ENCODE measurements at regions not wholly inside any gene's neighbourhood (a gene's known extent, or its start where the extent isn't known, plus 50 kb on each side); places are given as distances from the start of the nearest gene placed in this dataset.

DNA sequence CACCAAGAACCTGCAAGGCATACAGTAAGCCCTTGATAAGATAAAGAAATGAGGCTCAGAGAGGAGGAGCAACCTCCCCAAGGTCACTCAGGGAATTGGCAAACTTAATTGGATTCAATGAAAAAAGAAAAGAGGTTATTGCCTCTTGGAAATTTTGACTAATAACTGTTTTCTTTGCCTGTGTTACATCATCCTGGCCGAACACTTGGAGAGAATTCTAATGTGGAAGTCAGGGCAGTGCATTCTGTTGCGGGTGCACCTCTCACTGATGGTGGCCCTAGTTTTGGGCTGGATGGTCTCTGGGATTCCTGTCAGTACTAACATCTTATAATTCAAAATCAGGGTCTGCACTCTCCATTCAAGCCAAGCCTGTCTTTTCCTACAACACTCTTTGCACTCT, 186.2 kb upstream of the BCOR start:
- no peaks in the 10 kb centered on the region for H3K9me3 ChIP-seq
- in situ Hi-C loops (cut with MboI; ENCODE audit: low sequenced_read_pairs): no loop called here
- DNase-seq (ENCODE audit: low spot score in 2 of 2): no peak

DNA sequence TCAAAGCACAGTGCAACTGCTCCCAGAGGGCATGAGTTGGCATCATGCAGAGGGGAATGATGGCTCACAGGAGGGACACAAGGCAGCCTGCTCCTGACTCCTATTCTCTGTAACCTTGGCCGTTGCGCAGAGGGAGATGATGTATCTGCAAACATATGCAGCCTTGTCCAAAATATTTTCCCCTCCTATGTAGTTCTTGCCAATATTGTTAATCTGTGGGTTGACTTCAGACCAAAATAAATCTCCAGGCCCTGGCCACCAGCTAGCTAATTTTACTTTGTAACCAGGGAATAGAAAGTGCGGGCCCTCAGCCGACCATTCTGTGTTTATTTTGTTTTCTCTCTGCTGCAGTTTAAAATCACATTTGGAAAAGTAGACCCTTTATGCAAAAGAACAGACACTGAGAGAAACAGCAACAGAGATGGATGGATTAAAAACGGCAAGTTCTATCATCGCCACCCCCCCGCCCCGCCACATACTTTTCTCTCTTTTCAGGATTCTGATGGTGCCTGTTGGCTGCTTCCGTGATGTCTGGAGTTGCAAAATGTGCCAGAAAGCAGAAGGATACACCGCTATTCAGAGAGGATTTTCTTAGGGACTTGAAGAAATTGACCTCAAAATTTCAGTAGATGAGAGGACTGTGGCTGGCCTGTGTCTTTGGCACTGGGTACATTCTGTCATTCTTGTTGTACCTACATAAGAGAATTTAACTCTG, 185.3 kb upstream of the BCOR start:
- DNase-seq (ENCODE audit: low spot score in 2 of 2): no peak
- Histone ChIP-seq H3K4me1 (no peaks in the 10 kb centered on the region), H3K9me3 (no peaks in the 10 kb centered on the region), H3K27me3 (ENCODE audit: low read depth) (no peaks in the 10 kb centered on the region), H3K4me3 (no peak overlapping the region), H3K36me3 (replicated peaks) (no peaks in the 10 kb centered on the region)
- in situ Hi-C loops (cut with MboI; ENCODE audit: low sequenced_read_pairs): no loop called here

More for the DNA sequence above, 186.2 kb upstream of the BCOR start:
- H3K36me3 ChIP-seq (replicated peaks): no peaks in the 10 kb centered on the region
- H3K27me3 ChIP-seq (ENCODE audit: low read depth): no peaks in the 10 kb centered on the region
- H3K4me3 ChIP-seq: no peak overlapping the region
- no peaks in the 10 kb centered on the region for H3K4me1 ChIP-seq

DNA sequence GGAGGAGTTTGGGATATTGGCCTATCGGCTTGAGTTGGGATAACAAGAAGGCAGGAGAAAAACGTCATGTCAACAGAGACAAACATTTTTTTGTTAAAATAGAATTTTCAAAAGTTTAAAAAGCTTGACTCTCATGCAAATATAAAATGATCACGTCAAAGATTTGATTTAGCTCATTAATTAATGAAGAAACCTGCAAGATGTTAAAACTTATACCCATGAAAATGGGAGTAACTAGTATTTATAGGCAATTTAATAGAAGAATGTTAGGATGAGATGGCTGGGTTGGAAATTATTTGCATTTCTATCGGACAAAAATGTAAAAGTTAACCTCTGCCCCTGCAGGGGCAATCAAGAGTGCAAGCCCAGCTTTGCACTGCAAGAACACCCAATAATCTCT, 184.6 kb upstream of the BCOR start:
- no peaks in the 10 kb centered on the region for H3K27me3 ChIP-seq (ENCODE audit: low read depth)
- H3K4me1 ChIP-seq: no peaks in the 10 kb centered on the region
- no peaks in the 10 kb centered on the region for H3K9me3 ChIP-seq
- no peak overlapping the region for H3K4me3 ChIP-seq
- in situ Hi-C loops (cut with MboI; ENCODE audit: low sequenced_read_pairs): no loop called here
- no peak for DNase-seq (ENCODE audit: low spot score in 2 of 2)
- no peaks in the 10 kb centered on the region for H3K36me3 ChIP-seq (replicated peaks)

DNA sequence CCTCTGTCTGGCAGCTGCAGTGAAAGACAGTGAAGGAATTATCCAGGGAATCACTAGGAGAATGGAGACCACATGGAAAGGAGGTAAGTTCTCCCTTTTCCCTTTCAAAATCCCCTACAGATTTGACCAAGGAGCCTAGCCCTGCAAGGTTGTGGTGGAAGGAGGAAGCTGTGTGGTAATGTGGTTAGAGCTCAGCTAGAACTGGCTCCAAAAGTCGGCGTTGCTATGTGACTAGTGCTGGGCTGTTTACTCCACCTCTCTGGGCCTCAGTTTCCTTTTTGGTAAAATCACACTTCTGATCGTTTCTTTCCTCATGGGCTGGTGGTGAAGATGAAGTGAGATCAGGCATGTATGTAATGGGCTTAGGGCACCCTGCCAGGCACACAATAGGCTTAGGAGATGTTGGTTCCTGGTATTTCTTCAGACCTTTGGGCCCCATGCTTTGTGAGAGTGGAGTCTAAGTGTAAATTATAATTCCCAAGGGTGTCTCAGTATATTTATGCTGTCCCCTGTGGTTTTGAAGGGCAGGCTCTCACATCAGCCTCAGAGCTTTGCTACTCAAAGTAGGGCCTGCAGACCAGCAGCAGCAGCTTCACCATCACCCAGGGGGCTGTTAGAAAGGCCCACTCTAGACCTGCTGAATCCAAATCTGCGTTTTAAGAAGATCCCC, 183.7 kb upstream of the BCOR start:
- no peaks in the 10 kb centered on the region for H3K27me3 ChIP-seq (ENCODE audit: low read depth)
- no peaks in the 10 kb centered on the region for H3K9me3 ChIP-seq
- no peak for DNase-seq (ENCODE audit: low spot score in 2 of 2)
- in situ Hi-C loops (cut with MboI; ENCODE audit: low sequenced_read_pairs): no loop called here
- H3K36me3 ChIP-seq (replicated peaks): no peaks in the 10 kb centered on the region
- no peaks in the 10 kb centered on the region for H3K4me1 ChIP-seq
- H3K4me3 ChIP-seq: no peak overlapping the region

DNA sequence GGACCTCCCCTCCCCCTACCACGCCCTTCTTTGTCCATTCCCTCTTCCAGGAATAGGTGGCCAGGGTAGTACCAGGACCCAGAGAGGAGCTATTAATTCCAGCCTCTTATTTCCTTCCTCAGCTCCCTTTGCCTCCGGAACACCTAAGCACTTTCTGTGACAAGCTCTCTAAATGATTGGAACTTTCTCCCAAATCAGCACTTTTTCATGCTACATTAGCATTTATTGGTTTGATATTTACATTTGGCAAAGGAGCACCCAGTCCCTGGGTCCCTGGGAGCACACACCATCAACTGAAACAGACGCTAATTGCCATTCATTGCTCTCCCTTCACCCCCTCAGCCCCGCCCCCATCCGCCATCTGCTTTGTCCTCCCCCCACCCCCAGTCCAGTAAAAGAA, 182.0 kb upstream of the BCOR start:
- in situ Hi-C loops (cut with MboI; ENCODE audit: low sequenced_read_pairs): no loop called here
- DNase-seq (ENCODE audit: low spot score in 2 of 2): no peak

DNA sequence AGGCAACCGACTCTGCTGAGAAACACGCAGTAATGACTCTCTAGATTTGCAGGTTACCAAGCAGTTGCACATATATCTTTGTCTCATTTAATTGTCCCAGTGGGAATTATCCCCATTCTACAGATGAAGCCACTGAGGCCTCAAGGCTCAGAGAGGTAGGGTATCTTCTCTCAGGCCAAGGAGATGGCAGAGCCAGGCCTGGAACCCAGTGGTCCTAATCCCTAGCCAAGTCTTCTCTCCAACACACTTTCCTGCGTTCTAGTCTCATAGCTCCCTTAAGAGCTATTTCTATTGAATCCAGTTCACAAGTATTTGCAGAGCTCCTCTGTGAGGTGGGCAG, 181.3 kb upstream of the BCOR start:
- DNase-seq (ENCODE audit: low spot score in 2 of 2): no peak
- Histone ChIP-seq H3K9me3 (no peaks in the 10 kb centered on the region), H3K27me3 (ENCODE audit: low read depth) (no peaks in the 10 kb centered on the region), H3K36me3 (replicated peaks) (no peaks in the 10 kb centered on the region), H3K4me3 (no peak overlapping the region), H3K4me1 (no peaks in the 10 kb centered on the region)
- in situ Hi-C loops (cut with MboI; ENCODE audit: low sequenced_read_pairs): no loop called here

More for the DNA sequence above, 182.0 kb upstream of the BCOR start:
- Histone ChIP-seq H3K27me3 (ENCODE audit: low read depth) (no peaks in the 10 kb centered on the region), H3K4me3 (no peak overlapping the region), H3K4me1 (no peaks in the 10 kb centered on the region), H3K9me3 (no peaks in the 10 kb centered on the region), H3K36me3 (replicated peaks) (no peaks in the 10 kb centered on the region)

DNA sequence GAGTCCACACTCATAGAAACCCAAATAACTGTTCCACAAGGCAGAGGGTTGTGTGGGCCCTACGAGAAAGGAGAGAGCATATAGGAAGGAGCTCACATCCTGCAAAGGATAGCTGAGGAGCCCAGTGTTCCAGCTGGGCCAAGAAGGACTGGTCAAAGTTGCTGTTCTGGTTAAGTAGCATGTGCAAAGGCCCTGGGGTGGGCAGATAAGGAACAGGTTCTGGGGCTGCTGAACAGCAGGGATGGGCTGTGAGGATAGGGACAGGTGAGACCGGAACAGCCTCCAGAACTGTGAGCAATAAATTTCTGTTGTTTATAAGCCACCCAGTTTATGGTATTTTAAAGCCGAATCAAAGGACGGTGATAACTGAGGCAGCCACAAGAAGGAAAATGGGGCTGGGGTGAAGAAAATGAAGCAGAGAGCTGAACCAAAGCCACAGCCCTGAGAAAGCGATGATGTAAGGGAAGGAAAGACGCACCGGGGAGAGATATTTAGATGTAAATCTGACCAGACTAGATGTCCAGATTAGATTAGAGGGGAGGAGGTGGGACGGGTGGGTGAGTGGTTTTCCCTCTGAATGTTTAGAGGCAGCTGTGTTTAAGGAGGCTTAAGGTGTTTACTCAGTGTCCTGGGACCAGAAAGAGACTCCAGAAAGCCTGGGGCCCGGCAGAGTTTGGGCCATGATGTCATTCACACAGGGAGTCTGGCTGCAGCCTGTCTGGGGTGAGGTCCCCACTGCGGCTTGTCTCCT, 180.8 kb upstream of the BCOR start:
- no peaks in the 10 kb centered on the region for H3K36me3 ChIP-seq (replicated peaks)
- no peaks in the 10 kb centered on the region for H3K9me3 ChIP-seq
- peak in 1 of 2 experiments; percentile 18 for DNase-seq (ENCODE audit: low spot score in 2 of 2)
- no peaks in the 10 kb centered on the region for H3K27me3 ChIP-seq (ENCODE audit: low read depth)
- no peaks in the 10 kb centered on the region for H3K4me1 ChIP-seq
- H3K4me3 ChIP-seq: no peak overlapping the region
- in situ Hi-C loops (cut with MboI; ENCODE audit: low sequenced_read_pairs): no loop called here

DNA sequence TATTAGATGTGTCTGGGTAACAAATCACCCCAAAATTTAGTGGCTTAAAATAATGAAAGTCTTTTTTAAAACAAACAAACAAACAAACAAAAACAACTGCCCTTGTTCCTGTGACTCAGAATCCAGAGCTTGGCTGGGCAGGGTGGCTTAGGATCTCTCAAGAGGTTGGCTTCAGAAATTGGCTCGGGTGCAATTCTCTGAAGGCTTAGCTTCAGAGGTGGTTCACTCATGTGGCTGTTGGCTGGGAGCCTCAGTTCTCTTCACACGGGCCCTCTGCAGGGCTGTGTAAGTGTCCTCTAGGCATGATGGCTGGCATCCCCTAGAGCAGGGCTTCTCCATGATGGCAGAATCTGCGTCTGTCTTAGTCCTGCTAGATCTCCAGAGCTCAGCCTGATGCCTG, 179.9 kb upstream of the BCOR start:
- no peaks in the 10 kb centered on the region for H3K9me3 ChIP-seq
- in situ Hi-C loops (cut with MboI; ENCODE audit: low sequenced_read_pairs): no loop called here
- H3K4me1 ChIP-seq: no peaks in the 10 kb centered on the region
- no peaks in the 10 kb centered on the region for H3K36me3 ChIP-seq (replicated peaks)
- no peak for DNase-seq (ENCODE audit: low spot score in 2 of 2)
- H3K4me3 ChIP-seq: no peak overlapping the region
- H3K27me3 ChIP-seq (ENCODE audit: low read depth): no peaks in the 10 kb centered on the region

DNA sequence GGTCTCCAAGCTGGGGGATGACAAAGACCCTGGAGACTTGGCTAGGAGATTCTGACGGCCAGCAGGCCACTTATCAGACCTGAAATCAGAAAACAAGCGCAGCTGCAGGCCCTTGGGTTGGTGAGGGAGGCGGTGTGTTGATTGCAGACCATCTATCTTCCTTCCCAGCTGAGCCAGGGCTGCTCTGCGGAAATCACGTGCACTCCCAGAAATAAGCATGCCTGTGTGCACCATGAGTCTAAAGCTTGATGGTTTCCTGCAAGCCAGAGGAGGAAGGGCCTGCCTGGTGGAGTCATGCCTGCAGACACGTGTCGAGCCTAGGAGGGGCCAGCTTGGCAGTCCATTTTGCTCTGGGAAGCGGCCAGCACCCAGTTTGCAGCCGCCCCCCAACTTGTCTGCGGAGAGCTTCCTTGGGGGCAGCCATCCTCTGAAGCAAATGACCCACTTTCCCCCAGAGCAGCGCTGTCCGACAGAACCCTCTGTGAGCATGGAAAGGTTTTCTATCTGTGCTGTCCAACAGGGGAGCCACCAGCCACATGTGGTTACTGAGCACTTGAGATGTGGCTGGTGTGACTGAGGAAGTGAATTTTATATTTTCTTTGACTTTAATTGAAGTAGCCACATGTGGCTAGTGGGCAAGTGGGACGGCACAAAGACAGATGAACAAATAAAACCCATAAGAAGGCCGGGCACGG, 175.7 kb upstream of the BCOR start:
- Histone ChIP-seq H3K4me3 (no peak overlapping the region), H3K27me3 (ENCODE audit: low read depth) (no peaks in the 10 kb centered on the region), H3K36me3 (replicated peaks) (no peaks in the 10 kb centered on the region), H3K9me3 (no peaks in the 10 kb centered on the region), H3K4me1 (no peaks in the 10 kb centered on the region)
- in situ Hi-C loops (cut with MboI; ENCODE audit: low sequenced_read_pairs): no loop called here
- DNase-seq (ENCODE audit: low spot score in 2 of 2): no peak

DNA sequence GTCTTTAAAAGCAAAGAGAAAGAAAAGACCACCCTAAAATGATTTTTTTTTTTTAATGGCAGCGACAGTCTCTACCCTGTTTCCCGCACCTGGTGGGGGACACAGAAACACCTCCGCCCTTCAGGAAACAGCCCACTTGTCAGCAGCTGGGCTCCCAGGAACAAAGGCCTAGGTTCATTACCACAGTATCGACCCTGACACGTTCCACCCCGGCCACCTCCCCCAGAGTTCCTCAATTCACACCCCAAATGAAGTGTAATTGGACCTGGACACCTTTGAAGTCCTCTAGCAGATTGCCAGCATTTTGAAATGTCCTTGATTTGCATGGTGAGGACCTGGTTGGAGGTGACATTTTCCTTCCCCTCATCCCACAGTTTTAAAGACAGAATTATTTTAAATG, 175.0 kb upstream of the BCOR start:
- Histone ChIP-seq H3K27me3 (ENCODE audit: low read depth) (no peaks in the 10 kb centered on the region), H3K9me3 (no peaks in the 10 kb centered on the region), H3K4me1 (no peaks in the 10 kb centered on the region), H3K36me3 (replicated peaks) (no peaks in the 10 kb centered on the region), H3K4me3 (no peak overlapping the region)
- in situ Hi-C loops (cut with MboI; ENCODE audit: low sequenced_read_pairs): no loop called here
- no peak for DNase-seq (ENCODE audit: low spot score in 2 of 2)

DNA sequence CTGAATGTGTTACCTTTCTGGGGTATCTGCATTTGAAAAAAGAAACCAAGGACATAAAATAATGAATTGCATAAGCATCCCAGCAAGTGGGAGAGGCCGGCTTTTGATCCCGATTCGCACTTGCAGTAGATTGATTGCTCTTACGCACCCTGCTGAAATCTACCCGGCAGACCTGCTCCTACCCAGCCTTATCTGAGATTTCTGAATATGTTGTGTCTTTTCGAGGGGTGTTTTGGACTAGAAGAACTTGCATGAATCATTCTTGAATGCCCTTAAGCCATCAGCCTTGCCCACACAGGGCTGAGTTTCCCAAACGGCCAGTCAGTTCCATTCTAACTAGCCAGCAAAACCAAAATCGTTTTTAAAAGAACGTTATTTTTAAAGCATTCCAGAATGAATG, 174.4 kb upstream of the BCOR start:
- Histone ChIP-seq H3K36me3 (replicated peaks) (no peaks in the 10 kb centered on the region), H3K4me3 (no peak overlapping the region), H3K27me3 (ENCODE audit: low read depth) (no peaks in the 10 kb centered on the region), H3K4me1 (peaks cover 3% of the 10 kb centered on the region), H3K9me3 (no peaks in the 10 kb centered on the region)
- in situ Hi-C loops (cut with MboI; ENCODE audit: low sequenced_read_pairs): no loop called here
- DNase-seq (ENCODE audit: low spot score in 2 of 2): no peak

DNA sequence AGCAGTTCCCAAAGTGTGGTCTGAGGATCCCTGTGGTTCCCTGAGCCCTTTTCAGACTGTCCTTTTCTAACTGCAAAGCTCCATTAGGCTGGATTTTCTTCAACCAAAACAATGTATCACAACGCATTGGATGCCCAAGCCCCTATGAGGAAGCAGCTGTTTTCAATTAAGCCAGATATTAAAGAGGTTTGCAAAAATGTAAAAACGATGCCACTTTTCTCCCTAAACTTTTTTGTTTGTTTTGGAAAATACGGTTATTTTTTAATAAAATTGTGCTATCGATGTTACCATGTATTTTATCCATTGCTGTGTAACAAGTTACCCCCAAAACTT, 170.4 kb upstream of the BCOR start:
- Histone ChIP-seq H3K27me3 (ENCODE audit: low read depth) (no peaks in the 10 kb centered on the region), H3K36me3 (replicated peaks) (no peaks in the 10 kb centered on the region), H3K4me1 (peaks cover 12% of the 10 kb centered on the region), H3K4me3 (no peak overlapping the region), H3K9me3 (no peaks in the 10 kb centered on the region)
- DNase-seq (ENCODE audit: low spot score in 2 of 2): no peak
- in situ Hi-C loops (cut with MboI; ENCODE audit: low sequenced_read_pairs): loop anchor here (10.0 kb wide), 1 partner anchor 183 kb away; no protein-coding TSS in a partner anchor

DNA sequence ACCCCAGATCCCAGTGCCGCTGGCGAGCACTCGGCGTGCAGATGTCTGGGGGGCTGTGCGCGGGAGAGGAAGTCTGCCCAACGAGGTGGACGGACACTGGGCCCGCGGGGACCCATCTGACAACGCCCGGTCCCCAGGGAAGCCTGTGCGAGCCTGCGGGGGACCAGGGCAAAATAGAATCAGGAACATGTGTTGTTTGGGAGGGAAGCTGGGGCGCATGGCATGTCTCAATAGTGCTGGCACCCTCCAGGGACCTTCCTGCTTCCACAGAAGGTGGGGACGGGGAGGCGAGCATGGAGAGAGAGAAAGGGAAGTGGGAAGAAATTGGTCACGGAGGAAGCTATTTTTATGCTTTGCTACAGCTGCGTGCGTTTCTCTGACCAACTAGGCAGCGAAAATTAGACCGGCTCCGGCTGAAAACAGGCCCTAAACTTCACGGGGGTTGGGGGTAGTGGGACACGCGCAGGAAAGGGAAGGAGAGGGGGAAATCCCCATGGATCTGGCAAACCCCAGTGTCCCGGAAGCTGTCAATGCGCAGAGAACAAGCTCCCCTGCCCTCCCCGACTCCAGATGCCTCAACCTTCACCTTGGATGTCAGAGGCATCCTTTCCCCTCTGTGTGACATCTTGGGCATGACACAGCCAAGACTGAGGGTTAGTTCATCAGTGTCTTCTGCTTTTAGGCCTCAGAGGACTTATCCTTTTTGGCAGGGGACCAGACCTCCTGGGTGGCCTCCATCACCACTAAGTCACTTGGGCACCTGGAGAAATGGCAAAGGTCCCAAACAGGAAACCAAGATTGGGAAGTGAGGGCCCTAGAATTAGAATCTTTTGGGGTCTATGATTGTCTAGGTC, 169.8 kb upstream of the BCOR start:
- peaks cover 12% of the 10 kb centered on the region for H3K4me1 ChIP-seq
- no peaks in the 10 kb centered on the region for H3K27me3 ChIP-seq (ENCODE audit: low read depth)
- H3K9me3 ChIP-seq: no peaks in the 10 kb centered on the region
- DNase-seq (ENCODE audit: low spot score in 2 of 2): peak in 1 of 2 experiments; percentile 13
- H3K4me3 ChIP-seq: peak overlapping the region; percentile 34
- in situ Hi-C loops (cut with MboI; ENCODE audit: low sequenced_read_pairs): loop anchor here (10.0 kb wide), 1 partner anchor 183 kb away; no protein-coding TSS in a partner anchor
- no peaks in the 10 kb centered on the region for H3K36me3 ChIP-seq (replicated peaks)

Measured in HAP-1 (cell line).